HepG2 (cell line): ENCODE measurements at regions not wholly inside any gene's neighbourhood (a gene's known extent, or its start where the extent isn't known, plus 50 kb on each side); places are given as distances from the start of the nearest gene placed in this dataset.

ENCODE experiments used
- AKNA ChIP-seq: sonication (generic); formaldehyde crosslinking; IDR thresholded peaks from 2 replicates; pipeline ENCODE4 v1.4.0; 2020; ENCODE audit warnings: missing genetic modification reagents, borderline replicate concordance
- BHLHE40 ChIP-seq: IDR thresholded peaks from 2 replicates; pipeline ENCODE4 v1.6.1; 2011; ENCODE audit warnings: low read length, improper control_type of control experiment
- CHD2 ChIP-seq: IDR thresholded peaks from 2 replicates; pipeline ENCODE4 v1.6.1; 2011; ENCODE audit warnings: low read depth, low read length, improper control_type of control experiment
- EZH2 ChIP-seq: conservative IDR thresholded peaks from 2 replicates; pipeline ENCODE4 v1.6.1; 2012; ENCODE audit warnings: mild to moderate bottlenecking, low read depth, low read length, moderate library complexity
- HMG20A ChIP-seq: IDR thresholded peaks from 2 replicates; pipeline ENCODE4 v1.6.1; 2016; ENCODE audit warnings: borderline replicate concordance
- JUND ChIP-seq: sonication (generic); formaldehyde crosslinking; IDR thresholded peaks from 2 replicates; pipeline ENCODE4 v1.8.0; 2022; ENCODE audit warnings: mild to moderate bottlenecking, missing genetic modification reagents
- KLF11 ChIP-seq: IDR thresholded peaks from 2 replicates; pipeline ENCODE4 v1.6.1; 2016; ENCODE audit warnings: missing compliant biosample characterization
- NAIF1 ChIP-seq: sonication (generic); formaldehyde crosslinking; IDR thresholded peaks from 2 replicates; pipeline ENCODE4 v1.5.0; 2020; ENCODE audit warnings: mild to moderate bottlenecking, missing genetic modification reagents, borderline replicate concordance
- NFAT5 ChIP-seq: sonication (generic); formaldehyde crosslinking; IDR thresholded peaks from 2 replicates; pipeline ENCODE4 v1.4.0; 2020; ENCODE audit warnings: missing genetic modification reagents
- SP4 ChIP-seq: sonication (generic); formaldehyde crosslinking; IDR thresholded peaks from 2 replicates; pipeline ENCODE4 v1.8.1; 2023; ENCODE audit warnings: mild to moderate bottlenecking, missing genetic modification reagents
- SP5 ChIP-seq: IDR thresholded peaks from 2 replicates; pipeline ENCODE4 v1.6.1; 2016; ENCODE audit warnings: low read depth, borderline replicate concordance
- TCF7L2 ChIP-seq: IDR thresholded peaks from 2 replicates; pipeline ENCODE4 v1.6.1; 2011; ENCODE audit warnings: mild to moderate bottlenecking, low read depth, low read length, moderate library complexity
- TOE1 ChIP-seq: sonication (generic); formaldehyde crosslinking; IDR thresholded peaks from 2 replicates; pipeline ENCODE4 v1.4.0; 2020; ENCODE audit warnings: mild to moderate bottlenecking, missing genetic modification reagents
- TF ChIP-seq, protein P1 (sequence below): sonication (generic); formaldehyde crosslinking; IDR thresholded peaks from 2 replicates; pipeline ENCODE4 v1.4.0; 2020; ENCODE audit warnings: missing genetic modification reagents, borderline replicate concordance
- TF ChIP-seq, protein P2 (sequence below): sonication (generic); formaldehyde crosslinking; IDR thresholded peaks from 2 replicates; pipeline ENCODE4 v1.5.1; 2020; ENCODE audit warnings: missing genetic modification reagents, mild to moderate bottlenecking, borderline replicate concordance

- TF ChIP-seq AKNA (CRISPR knock-in tag) (no peak), NAIF1 (CRISPR knock-in tag) (no peak; the same call in 1 of the 2 replicates), TCF7L2 (no peak), JUND (CRISPR knock-in tag) (peak; percentile 86), NFAT5 (no peak), SP5 (CRISPR knock-in tag) (peak; percentile 43; the same call in 1 of the 2 replicates), HMG20A (CRISPR knock-in tag) (peak; percentile 77; the same call in 1 of the 2 replicates), BHLHE40 (peak; percentile 13; the same call in 1 of the 2 replicates), KLF11 (no peak), SP4 (CRISPR knock-in tag) (no peak), TOE1 (peak; percentile 33; the same call in 1 of the 2 replicates), CHD2 (no peak), EZH2 (no peak)
- TF ChIP-seq, protein P1, sequence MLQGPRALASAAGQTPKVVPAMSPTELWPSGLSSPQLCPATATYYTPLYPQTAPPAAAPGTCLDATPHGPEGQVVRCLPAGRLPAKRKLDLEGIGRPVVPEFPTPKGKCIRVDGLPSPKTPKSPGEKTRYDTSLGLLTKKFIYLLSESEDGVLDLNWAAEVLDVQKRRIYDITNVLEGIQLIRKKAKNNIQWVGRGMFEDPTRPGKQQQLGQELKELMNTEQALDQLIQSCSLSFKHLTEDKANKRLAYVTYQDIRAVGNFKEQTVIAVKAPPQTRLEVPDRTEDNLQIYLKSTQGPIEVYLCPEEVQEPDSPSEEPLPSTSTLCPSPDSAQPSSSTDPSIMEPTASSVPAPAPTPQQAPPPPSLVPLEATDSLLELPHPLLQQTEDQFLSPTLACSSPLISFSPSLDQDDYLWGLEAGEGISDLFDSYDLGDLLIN (CRISPR knock-in tag), result 0 out of 2 replicates have a peak, but pooled peaks have one; percentile 64
- TF ChIP-seq, protein P2, sequence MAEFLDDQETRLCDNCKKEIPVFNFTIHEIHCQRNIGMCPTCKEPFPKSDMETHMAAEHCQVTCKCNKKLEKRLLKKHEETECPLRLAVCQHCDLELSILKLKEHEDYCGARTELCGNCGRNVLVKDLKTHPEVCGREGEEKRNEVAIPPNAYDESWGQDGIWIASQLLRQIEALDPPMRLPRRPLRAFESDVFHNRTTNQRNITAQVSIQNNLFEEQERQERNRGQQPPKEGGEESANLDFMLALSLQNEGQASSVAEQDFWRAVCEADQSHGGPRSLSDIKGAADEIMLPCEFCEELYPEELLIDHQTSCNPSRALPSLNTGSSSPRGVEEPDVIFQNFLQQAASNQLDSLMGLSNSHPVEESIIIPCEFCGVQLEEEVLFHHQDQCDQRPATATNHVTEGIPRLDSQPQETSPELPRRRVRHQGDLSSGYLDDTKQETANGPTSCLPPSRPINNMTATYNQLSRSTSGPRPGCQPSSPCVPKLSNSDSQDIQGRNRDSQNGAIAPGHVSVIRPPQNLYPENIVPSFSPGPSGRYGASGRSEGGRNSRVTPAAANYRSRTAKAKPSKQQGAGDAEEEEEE (CRISPR knock-in tag), result no peak
Measured at GRCh38 chr17:13415871-13416416, 185.8 kb downstream of the HS3ST3A1 start (continued).
